HG03469 (cell line): ENCODE measurements at regions not wholly inside any gene's neighbourhood (a gene's known extent, or its start where the extent isn't known, plus 50 kb on each side); places are given as distances from the start of the nearest gene placed in this dataset.
A peak's percentile ranks its signal among the peaks of the same experiment; 100 is the strongest.
"Not testable (repeated sequence)": the region's sequence is repeated elsewhere in the genome, so short reads cannot be mapped to it uniquely, and the experiment has no call there.

Experiments
- ATAC-seq: cut with Tn5 transposase; IDR thresholded peaks from one replicate; pipeline ENCODE4 v1.9.1; 2021; ENCODE audit warnings: mild to moderate bottlenecking, moderate library complexity, moderate number of reproducible peaks; ENCODE audit not compliant: unreplicated experiment

DNA sequence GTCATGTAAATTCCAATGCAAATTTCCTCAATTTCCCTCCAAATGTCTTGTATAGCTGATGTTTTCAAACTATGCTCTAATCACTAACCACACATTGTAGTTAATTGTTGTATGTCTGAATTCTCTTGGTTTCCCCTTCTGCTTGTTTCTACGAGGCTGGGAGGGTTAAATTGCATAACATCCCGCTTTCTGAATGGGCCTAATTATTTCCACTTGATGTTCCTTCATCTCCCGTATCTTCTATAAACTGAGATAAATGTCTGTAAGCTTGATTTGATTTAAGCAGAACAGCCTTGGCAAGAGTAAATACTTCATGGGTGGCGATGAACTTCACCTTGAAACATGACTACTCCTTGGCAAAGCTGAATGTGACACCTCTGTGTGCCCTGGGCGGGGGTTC, 72.2 kb downstream of the SERINC2 start:
- ATAC-seq, result no peak

GRCh38 chr1:31487143-31487542, 74.1 kb downstream of the SERINC2 start:
- ATAC-seq, result no peak

GRCh38 chr1:31487721-31488293, 74.8 kb downstream of the SERINC2 start:
- ATAC-seq, result no peak

DNA sequence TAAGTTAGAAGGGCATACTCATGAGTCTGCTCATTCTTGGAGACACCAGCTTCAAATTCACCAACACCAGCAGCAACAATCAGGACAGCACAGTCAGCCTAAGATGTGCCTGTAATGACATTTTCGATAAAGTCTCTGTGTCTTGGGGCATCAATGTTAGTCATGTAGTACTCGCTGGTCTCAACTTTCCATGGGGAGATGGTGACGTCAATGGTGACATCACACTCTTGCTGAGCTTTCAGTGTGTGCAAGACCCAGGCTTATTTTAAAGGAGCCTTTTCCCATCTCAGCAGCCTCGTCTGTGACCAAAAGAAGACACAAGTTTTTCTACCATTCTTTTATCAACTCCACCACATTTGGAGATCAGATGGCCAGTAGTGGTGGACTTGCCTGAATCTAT, 75.5 kb downstream of the SERINC2 start:
- no peak for ATAC-seq

DNA sequence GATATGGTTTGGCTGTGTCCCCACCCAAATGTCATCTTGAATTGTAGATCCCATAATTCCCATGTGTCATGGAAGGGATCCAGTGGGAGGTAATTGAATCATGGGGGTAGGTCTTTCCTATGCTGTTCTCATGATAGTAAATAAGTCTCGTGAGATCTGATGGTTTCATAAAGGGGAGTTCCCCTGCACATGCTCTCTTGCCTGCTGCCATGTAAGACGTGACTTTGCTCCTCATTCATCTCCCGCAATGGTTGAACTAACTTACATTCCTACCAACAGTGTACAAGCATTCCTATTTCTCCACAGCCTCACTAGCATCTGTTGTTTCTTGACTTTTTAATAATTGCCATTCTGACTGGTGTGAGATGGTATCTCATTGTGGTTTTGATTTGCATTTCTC, 76.6 kb downstream of the SERINC2 start:
- not testable (repeated sequence) for ATAC-seq

- ATAC-seq, result not testable (repeated sequence)
Measured at GRCh38 chr1:31490596-31490995, 77.6 kb downstream of the SERINC2 start.

DNA sequence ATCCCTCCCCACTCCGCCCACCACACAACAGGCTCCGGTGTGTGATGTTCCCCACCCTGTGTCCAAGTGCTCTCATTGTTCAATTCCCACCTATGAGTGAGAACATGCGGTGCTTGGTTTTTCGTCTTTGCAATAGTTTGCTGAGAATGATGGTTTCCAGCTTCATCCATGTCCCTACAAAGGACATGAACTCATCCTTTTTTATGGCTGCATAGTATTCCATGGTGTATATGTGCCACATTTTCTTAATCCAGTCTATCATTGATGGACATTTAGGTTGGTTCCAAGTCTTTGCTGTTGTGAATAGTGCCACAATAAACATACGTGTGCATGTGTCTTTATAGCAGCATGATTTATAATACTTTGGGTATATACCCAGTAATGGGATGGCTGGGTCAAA, 81.0 kb upstream of the TINAGL1 start:
- ATAC-seq, result not testable (repeated sequence)

- not testable (repeated sequence) for ATAC-seq
Measured at GRCh38 chr1:31495770-31496169, 80.5 kb upstream of the TINAGL1 start.

GRCh38 chr1:31497601-31498000, 78.7 kb upstream of the TINAGL1 start:
- no peak for ATAC-seq

GRCh38 chr1:31498376-31499040, 77.8 kb upstream of the TINAGL1 start:
- ATAC-seq, result no peak

DNA sequence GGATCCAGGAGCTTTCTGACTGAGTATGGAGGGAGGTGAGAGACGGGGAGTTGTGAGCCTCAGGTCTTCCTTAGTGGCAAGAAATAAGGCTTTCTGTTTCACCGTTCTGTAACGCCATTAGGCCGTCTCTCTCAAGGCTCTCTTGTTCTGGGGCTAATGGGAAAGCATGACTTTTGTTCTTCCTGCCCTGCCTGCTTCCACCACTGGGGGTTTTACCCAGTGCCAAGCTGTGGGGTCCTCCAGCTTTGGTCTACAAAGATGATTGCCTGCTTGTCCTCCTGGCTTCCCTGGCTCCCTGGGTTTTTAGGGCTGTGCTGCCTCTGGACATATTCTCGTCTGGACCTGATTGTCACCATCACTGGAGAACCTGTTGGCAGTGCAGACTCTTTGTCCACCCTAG, 74.8 kb upstream of the TINAGL1 start:
- ATAC-seq, result no peak

- no peak for ATAC-seq
Measured at GRCh38 chr1:31502253-31502652, 74.1 kb upstream of the TINAGL1 start.

DNA sequence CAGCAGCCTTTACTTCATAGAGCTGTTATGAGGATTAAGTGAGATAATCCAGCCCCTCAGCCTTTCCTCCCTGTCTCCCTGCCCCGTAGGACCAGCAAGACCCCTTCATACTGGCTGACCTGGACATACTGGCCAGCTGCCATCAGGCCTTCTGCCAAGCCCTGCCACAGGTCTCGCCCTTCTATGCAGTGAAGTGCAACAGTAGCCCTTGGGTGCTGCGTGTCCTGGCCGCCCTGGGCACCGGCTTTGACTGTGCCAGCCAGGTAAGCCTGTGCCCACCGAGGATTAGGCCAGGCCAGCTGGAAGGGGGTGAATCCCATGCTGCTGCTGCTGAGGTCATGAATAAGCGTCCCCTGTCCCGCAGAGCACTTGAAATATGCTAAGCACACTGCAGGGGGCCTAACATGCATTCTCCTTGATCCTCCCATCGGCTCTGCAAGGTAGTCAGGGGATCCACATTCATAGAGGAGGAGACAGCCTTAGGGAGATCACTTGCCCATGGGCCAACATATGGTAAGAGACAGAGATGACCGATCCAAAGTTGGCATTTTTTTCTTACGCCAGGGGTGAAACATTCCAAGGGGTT, 73.3 kb upstream of the TINAGL1 start:
- no peak for ATAC-seq

DNA sequence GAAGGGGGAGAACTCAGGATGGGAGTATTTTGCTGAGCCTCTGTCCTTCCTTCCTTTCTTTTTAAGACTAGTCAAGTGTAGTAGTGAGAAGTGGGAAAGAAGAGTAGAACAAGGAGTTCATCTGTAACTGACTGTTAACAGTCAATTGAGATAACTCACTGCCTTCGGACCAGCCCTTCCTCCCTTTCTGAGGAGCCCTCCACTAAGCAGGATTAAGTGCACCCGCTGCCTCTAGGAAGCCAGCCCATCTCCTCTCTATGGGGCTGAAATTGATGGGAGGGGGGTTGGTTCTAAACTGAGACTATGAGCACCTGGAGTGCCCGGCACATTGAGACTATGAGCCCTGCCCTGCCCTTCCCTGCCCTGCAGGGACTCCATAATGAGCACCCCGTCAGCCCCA, 72.7 kb upstream of the TINAGL1 start:
- no peak for ATAC-seq

- no peak for ATAC-seq
Measured at GRCh38 chr1:31504001-31504400, 72.3 kb upstream of the TINAGL1 start.

DNA sequence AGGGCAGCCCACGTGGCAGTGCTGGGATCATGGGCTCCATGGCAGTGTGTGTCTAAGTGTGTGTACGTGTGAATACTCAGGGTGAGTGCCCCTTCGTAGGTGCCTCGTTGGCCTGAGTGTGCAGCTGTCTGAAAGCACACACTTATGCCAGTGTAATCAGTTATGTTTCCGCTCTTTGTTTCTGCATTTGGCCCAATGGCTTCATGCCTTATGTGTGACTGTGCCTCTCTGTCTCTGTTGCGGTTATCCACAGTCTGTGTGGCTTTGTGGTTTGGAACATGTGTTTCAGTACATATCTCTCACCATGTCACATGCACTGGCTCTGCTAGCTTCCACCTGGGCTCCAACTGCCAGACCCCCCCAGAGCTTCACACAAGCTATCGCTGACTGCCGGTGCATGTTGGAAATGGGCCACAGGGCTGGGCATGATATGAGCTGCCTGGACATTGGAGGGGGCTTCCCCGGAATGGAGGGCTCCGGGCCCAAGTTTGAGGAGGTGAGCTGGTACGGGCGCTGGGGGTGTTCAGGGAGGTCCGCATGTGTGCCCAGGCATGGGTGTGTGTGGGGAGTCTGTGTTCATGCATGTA, 70.3 kb upstream of the TINAGL1 start:
- peak; percentile 44 for ATAC-seq

GRCh38 chr1:31507221-31507620, 69.1 kb upstream of the TINAGL1 start:
- no peak for ATAC-seq

DNA sequence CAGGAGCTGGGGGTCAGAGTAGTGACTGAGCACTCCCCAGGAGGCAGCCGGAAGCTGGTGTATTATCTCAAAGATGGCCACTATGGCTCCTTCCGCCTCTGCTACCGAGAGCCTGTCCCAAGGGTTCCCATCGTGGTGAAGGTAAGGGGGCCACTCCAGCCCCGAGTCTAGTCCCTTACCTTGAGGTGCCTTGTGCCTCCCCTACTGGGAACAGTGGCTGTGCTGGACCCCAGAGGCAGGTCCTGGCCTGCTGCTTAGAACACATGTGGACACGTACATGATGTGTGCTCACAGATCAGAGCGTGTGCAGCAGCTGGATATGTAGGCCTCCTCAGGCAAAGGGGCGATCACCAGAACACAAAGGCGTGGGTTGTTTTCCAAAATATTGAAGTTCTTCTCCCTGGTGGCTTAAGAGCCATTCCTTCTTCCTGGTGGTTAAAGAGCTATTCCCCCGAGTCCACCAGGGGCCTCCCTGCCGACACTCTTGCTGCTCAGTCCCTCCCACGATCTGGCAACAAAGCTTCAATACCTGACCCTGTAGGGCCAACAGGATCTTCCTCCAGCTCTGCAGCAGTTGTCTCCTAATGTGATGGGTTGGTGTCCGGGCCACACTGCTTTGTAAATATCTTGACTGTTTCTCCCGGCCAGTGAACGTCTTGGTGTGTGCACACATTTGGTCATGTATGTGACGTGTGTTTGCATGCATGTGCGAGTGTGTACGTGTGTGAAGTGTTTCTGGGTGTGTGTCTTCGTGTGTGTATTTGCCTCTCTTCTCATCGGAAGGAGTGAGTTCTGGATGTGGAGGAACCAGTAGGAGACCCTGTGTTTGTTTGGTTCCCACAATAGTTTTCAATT, 68.4 kb upstream of the TINAGL1 start:
- ATAC-seq, result no peak

- ATAC-seq, result no peak
Measured at GRCh38 chr1:31509124-31510072, 66.9 kb upstream of the TINAGL1 start.

DNA sequence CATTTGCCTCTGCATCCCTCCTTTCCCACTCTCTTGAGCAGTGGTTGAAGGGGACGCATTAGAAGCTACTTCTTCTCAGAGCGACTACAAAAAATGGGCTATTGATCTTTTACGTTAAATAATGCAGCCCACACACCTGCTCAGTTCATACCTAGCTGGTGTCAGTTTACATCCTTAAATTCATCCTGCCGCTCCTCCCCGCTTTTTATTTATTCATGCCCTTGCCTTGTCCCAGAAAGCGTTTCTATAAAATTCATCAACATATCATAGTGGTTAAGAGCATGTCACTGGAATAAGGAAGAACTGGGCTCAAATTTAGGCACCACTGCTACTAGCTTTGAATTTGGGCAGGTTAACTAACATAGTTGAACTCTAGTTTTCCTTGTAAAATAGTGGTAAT, 66.0 kb upstream of the TINAGL1 start:
- no peak for ATAC-seq
